HS-5 (cell line): ENCODE measurements at regions not wholly inside any gene's neighbourhood (a gene's known extent, or its start where the extent isn't known, plus 50 kb on each side); places are given as distances from the start of the nearest gene placed in this dataset.

ENCODE experiments used
- DNase-seq: peaks from one replicate; pipeline ENCODE4 v3.0.0-alpha.2; 2012; ENCODE audit warnings: low read depth

DNA sequence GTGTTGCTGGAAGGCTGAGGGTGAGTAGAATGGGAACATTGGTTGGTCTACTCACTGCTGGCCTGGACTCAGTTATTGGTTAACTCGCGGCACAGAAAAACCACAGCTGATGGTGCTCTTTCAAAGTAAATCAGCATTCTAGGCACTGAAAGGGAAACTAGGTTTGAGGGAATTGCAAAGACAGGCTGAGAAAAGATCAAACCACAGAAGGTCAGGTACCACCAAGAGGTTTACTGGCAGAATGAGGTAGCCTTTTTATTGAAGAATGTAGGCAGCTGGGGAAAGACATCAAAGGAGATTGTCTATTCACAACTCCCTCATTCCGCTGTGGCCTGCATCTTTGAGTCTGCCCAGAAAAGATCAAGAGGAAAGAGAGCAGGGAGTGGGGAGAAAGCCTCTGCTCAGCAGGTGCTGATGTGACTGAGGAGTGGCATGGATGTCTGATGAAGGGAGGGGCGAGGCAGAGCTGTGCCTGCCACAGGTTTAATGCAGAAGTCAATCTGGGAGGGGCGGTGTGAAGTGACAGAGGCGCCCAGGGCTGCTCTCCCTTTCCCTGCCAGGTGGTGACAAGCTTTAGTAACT, 255.5 kb downstream of the MAN2A1 start:
- DNase-seq, result no peak

DNA sequence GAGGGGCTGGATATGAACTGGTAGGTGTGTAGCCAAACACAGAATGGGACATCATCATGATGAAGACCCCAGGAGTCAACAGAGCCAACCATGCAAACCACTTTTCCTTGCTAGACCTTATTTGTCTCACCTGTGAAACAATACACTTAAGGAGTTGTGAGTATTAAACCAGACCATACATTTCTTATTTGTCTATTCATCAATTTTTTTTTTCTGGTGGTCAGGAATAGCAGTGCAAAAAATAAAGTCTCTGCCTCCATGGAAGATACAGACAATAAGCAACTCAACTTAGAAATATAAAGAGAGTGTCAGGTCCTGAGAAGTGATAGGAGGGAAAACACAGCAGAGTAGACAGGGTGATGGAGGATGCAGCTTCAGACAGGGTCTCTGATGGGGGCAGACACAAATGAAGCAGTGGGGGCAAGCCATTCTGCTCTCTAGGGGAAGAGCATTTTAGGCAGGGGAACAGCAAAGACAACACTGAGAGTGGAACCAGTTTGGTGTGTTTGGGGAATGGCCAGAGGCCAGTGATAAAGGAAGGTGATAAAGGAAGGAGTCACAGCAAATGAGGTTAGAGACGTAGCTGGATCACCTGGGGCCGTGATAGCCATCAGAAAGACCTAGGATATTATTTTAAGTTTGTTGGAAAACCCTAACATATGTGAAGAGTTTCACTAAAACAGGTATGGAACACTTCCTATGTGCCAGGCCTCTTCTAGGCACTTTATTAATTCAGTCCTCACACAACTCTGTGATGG, 256.2 kb downstream of the MAN2A1 start:
- DNase-seq, result no peak

DNA sequence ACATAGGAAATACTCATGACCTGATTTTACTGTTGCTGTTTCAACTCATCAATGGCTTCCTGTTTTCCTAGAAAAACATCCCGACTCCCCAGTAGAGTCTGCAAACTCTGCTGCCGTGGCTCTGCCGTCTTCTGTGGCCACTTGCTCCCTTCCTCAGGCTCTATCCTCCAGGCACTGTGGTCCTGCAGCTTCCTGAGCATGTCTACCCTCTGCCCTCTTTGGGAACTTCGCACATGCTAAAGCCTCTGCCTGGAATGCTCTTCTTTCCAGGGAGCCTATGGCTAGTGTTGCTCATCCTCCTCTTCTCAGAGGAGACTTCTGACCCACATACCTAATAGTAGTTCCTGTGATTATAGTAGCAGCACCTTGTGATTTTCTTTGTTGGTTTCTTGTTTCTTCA, 256.9 kb downstream of the MAN2A1 start:
- DNase-seq, result no peak

DNA sequence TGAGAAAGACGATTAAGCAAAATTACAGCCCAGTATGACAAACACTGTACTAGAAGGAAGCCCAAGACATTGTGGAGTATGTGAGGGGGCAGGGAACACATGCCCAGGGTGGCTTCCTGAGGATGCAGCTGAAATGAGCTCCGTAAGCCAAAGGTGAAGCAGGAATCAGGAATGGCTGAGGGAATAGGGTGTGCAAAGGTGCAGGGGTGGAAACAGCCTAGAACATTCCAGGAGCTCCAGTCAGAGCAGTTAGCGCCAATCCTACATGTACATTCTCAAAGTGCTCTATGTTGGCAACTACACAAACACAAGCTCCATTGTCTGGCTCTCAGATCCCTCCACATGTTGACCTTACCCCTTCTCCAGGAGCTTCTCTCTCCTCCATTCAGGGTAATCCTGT, 257.9 kb downstream of the MAN2A1 start:
- no peak for DNase-seq

DNA sequence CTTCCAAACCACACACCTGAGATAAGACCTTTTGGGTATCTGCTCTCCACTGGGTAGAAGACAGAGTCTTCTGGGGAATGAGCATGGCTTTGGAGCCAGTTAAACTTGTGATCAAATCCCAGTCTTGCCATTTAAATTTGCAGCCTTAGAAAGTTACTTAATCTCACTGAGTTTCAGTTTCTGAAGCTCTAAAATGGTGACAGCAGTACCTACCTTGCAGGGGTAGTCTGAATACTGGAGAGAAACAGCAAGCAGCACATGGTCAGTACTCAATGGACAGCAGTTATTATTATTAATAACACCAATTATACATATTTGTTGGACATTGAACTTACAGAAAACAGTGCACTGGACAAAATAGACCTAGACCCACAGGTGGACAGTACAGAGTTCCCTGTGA, 260.9 kb downstream of the MAN2A1 start:
- no peak for DNase-seq

DNA sequence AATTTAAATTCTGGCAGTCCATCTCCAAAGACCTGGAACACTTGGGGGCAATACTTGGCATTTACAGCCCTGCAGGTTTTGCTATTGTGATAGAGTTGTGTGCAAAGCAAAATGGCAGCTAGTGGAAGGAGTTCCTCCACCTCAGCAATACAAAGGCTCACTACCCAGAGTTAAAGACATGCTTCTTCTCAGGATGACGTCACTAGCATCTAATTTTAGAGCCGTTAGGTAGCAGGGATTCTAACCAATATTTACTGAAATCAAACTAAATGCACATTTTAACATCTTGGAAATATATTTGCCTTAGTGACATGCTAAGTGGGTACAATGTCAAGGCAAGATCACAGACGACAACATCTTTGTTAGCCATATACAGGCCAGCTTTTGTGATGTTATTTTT, 261.6 kb downstream of the MAN2A1 start:
- no peak for DNase-seq

DNA sequence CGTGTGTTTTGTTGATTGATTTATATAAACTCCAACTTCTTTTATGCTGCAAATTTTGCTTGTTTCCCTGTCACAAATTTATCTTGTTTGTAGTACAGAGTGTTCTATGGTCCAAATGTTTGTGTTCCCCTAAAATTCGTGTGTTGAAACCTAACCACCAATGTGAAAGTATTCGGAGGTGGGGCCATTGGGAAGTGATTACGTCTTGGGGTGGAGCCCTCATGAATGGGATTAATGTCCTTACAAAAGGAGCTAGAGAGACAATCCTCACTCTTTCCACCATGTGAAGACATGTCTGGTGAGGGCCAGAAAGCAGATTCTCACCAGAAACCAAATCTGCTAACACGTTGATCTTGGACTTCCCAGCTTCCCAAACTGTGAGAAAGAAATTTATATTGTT, 262.0 kb downstream of the MAN2A1 start:
- no peak for DNase-seq

DNA sequence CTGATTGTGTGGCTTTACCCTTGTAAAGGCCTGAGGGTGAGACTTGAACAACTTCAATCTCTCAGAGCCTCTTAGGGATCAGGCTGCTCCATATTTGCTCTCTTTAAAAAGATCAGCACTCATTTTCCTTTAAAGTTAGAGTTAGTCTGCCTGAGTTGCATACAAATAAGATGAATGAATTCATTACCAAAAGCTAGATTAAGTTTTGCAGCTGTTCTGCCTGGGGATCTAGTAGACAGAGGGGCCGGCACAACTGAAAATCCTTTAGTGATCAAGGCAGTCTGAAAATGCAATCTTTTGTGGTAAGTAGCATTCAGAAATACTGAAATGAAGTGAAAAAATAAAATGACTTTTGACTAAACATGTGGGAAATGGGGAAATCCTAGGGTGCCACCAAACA, 264.0 kb downstream of the MAN2A1 start:
- DNase-seq, result no peak

DNA sequence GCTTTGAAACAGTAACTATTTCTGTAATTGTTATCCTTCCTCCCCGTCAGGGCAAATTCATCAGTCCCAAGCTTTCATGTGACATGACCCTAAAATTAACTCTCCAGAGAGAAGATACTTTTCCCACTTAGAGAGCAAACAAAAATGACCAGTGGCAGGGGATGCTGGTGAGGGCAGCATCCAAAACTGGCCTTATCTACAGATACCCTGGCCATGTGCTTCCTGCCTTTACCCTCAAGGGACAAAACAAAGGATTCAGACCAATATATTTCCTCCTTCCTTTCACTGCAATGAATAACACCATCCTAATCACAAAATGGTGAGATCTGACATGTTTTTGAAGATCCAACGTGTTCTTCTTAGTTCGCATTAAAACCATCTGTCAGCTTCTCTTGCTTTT, 267.2 kb downstream of the MAN2A1 start:
- DNase-seq, result no peak

DNA sequence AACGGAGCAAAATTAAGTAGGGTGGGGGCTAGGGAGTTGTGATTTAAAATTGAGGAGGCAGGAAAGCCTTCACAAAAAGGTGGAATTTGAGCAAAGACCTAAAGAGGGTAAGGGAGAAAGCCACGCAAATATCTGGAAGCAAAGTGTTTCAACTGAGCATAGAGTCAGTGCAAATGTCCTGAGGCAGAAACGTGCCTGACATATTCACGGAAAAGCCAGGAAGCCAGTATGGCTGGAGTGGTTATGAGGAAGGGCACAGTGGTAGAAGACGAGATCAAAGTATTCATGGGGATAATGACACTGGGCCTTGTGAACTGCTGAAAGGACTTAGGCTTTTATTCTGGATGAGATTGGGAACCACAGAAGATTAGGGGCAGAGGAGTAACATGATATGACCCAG, 268.4 kb downstream of the MAN2A1 start:
- no peak for DNase-seq

DNA sequence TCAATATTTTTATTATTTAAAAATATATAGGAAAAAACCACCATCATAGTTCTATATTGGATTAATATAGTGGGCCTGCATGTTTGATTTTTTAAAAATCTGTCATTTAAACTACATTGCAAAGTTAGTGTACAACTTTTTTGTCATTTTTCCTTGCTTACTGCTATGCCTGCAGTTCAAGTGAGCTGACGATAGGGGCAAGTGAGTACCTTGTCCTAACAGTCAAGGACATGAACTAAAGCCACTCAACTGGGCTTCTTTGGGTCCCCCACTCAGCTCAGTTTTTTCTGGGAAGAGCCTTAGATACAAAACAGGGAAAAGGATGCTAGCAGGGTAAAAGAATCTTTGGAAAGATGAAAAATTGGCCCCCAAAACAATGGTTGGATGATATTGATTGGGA, 269.9 kb downstream of the MAN2A1 start:
- DNase-seq, result no peak

DNA sequence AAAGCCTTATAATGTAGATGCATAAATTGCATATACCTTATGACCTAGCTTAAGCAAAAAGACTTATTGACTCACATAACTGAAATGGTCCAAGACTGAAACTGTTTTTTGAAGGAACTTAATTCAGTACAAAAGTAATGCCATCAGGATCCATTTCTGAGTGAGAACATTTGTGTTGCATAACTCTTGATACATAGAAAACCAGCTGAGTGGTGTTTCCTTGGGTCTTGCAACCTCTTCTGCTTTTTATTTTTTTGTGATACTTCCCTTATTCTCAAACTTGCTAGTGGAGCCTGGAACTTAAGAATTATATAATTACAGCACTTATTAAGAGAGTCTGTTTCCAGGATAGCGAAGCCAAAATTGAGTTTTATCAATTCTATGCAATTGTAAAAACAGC, 272.0 kb downstream of the MAN2A1 start:
- no peak for DNase-seq

DNA sequence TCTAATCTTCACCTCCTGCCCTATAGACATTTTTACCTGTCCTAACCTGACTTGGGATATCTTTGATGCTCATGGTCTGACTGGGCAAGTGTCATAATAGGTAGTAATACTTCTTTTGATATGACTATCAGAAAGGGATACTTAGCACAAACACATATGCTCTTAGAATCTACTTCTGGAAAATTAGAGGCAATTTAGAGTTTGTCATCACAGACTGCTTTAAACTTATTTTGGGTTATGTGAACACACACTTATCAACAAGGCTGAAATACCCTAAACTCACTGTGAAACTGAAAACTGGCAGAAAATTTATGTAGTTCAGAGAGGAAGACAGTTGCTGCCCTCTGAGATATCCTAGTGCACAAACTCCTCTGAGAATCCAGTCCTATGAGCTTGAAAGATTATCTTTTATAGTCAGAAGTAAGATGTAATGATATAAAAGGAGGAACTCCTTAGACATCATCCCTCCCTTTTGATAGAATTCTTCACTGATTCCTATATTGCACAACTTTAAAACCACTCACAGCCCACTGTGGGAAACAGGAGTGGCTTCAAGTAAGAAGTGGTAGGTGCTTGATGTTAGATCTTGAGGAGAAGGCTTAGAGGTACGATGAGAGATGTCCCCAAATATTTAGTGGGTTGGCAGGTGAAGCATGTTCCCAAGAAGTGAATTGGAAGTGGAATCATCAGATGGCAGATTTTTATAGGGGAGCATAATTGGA, 273.3 kb downstream of the MAN2A1 start:
- no peak for DNase-seq

DNA sequence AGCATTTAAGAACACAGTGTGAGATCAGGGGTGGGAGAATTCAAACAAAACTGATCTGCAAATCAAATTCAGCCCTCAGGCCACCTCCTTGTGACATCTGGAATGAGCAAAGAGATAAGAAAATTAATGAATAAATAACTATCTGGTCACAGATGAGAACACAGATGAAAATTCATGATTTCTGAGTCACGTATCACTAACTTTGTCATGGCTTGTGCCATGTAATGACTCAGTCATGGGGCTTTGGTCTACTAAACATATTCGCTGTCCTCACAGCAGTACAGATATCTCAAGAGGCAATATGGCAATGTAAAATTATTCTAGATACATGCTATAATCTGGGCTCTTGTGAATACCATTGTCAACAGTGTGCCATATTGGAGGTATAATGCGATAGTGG, 274.4 kb downstream of the MAN2A1 start:
- DNase-seq, result no peak

DNA sequence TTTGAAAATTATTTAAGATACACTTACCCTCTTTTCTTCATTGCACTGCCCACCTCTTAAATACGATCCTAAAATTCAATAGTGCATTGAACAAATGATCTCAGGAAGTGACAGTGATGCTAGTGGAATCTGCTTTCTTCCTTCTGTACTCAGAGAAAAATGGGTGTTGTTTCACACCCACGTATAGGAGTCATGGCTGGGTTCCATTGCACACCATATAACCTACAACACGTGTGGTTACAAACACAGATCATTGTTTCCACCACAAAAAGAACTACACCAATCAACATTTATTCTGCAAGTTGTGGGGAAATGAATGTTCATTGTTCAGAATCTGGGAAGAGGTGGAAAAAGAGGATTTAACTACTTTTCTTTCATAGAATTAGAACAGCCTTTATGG, 275.9 kb downstream of the MAN2A1 start:
- no peak for DNase-seq

DNA sequence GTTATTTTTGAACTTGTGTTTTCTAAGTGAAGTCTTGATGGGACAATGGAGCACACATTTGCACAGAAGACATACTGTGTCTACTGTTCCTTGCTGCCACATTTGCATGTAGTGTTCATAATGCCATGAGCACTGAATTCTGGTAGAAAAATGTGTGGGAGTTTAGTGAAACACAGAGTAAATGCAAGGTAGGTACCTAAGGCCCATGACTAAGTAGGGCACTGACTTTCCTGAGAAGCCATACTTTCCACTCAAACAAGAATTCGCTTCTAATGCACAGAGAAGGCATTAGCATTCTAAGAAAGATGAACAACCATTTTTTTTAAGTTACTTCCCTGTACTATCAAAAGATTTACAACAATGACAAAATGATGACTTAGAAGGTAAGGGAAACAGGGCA, 282.2 kb downstream of the MAN2A1 start:
- DNase-seq, result no peak

DNA sequence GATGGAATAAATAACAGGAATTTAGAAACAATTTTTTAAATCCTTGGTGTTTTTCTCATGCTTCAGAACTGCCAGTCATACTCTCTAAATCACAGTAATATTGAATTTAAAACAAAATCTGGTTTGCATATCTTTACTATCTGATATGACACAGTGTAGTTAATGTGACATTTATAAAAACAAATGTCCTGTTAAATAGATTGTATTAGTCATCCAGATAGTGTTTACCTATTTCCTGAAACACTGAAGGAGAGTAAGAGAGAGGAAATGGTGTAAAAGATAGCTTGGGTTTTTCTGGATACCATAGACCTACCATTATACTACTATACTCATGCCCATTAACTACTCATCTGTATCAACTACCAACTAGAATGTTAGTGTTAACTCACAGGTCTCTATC, 292.3 kb downstream of the MAN2A1 start:
- no peak for DNase-seq

DNA sequence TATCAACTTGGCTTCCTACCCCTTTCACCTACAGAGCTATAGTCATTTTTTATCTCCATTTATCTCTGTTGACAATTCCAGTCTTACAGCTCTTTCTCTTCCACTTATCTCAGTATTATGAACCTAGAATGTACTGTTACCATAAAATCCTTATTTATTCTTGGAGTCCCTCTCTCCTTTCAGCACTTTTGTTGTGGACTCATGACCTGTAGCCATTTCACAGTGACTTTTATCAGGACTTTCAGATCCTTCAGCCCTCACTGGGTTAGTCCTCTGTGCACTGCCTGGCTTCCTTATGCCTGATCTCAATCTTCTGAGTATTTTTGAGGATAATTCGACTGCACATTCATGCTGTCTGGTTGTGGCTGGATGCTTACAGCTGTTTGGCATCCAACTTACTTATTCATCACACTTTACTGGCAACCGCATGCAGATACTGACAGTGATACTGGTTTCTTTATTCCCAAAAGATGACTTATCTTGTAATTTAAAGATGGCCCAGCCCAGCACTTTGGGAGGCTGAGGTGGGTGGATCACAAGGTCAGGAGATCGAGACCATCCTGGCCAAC, 293.3 kb downstream of the MAN2A1 start:
- DNase-seq, result no peak

DNA sequence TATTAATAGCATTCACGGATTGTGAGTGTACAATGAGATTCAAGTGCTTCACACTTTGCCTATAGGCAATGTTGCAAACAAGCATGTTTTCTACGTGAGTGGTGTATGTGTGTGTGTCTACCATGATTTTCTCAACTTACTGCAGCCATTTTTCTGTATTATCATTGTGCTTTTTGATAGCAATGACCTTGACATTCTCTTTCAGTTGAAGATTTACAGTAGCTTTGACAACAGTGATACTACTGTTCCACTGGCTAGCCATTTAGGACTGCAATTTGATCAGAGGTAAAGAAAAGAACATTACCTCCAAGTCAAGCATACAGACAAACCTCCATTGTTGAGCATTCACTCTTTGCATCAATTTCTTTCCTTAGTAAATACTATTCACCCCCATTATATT, 297.0 kb downstream of the MAN2A1 start:
- no peak for DNase-seq

DNA sequence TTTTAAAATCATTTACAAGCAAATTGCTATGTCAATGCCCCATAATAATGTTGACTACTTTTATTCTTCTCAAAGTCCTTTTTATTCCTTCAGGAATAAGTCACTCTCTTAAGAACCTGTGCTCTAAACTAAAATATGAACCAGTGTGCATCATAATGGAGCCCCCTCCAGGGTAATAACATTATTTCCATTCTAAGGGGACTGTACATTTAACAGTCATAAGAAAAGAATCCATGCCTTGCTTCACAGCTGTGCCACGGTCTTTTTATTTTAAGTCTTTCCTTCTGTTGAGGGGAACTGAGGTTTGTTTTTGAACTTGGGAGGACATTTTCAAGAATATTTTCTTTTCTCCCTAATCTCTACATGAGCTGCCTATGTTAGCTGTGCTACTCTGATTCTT, 297.6 kb downstream of the MAN2A1 start:
- no peak for DNase-seq

DNA sequence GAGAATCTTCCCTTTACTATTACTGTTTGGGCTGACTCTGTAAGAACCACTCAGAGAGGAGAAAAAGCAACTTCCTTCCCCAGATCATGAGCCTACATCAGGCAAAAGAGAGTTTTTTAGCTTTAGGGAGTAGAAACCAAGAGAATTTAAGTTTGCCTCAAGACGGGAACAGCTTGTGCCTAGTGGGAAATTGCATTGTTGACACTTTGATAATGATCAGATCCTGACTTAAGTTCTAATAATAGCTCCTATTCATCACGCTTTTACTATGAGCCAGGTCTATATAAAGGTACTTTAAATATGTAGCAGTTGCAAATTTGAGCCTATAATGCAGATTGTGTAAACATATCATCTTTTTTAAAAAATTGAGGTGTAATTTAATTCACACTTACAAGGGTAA, 298.2 kb downstream of the MAN2A1 start:
- no peak for DNase-seq

DNA sequence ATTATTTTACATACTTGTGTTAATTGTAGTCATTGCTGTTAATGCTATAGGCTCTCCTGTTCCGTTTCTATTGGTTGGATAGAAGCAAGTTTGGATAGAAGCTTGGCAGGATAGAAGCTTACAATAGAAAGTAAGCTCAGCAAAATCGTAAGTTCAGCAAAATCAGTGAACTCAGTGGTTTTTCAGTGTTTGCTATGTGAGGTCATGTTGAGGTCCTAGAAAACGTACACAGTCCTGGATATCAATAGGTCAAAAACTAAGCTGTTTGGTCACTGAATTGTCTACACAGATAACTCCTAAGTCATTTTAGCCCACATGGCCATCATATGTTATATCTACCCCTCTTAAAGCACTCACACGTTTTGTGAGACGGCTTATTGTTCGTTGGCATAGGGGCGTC, 299.4 kb downstream of the MAN2A1 start:
- DNase-seq, result no peak

DNA sequence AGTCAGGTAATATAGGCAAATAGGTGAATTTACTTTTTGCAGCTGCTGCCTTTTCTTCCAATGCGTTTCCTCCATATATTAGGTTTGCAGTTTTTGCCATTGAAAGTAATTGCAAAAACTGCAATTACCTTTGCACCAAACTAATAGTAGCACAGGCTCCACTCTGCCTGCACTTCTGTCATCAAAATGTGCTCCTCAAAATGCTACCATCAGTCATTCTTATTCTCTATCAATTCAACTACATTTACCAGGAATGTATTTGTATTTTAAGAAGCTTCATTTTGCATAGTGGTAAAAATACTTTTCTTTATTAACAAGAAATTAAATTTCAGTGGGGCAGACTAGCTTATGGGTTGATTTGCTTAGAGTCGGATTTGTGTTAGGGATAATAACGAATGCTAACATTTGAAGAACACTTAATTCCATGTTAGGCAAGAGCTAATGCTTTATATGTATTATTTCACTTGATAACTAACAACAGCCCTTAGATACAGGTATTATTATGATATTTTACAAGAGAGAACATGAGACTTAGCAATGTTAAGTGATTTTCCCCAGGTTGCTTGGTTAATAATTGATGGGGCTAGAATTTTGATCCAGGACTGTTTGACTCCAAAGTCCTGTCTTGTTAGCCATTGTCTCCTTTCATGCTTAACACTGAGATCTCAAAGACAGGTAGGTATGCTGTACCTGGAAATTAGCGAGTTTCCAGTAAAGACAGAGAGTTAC, 300.4 kb downstream of the MAN2A1 start:
- no peak for DNase-seq
